Stimulated activated CD8-positive, alpha-beta memory T cell treated with anti-CD3 and anti-CD28 coated beads, Interleukin-4, amount 100 ng/mL, for 4 hours (primary cell): ENCODE measurements at regions not wholly inside any gene's neighbourhood (a gene's known extent, or its start where the extent isn't known, plus 50 kb on each side); places are given as distances from the start of the nearest gene placed in this dataset.
"Not testable (repeated sequence)": the region's sequence is repeated elsewhere in the genome, so short reads cannot be mapped to it uniquely, and the experiment has no call there.

Source experiments
- DNase-seq, 2 donors: peaks; one replicate each; pipeline ENCODE4 v3.0.0-alpha.2; 2020; ENCODE audit warnings: low read depth in 2 of 2, low spot score in 1 of 2

DNA sequence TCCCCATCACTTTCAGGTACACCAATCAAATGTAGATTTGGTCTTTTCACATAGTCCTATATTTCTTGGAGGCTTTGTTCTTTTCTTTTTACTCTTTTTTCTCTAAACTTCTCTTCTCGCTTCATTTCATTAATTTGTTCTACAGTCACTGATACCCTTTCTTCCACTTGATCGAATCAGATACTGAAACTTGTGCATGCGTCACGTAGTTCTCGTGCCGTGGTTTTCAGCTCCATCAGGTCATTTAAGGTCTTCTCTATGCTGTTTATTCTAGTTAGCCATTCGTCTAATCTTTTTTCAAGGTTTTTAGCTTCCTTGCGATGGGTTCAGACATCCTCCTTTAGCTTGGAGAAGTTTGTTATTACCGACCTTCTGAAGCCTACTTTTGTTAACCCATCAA lies 70.6 kb downstream of the DLEU7 start:
- DNase-seq, result not testable (repeated sequence)
